ENCODE measurements at regions not wholly inside any gene's neighbourhood (a gene's known extent, or its start where the extent isn't known, plus 50 kb on each side); places are given as distances from the start of the nearest gene placed in this dataset.

GRCh38 chr15:66839506-66840112 lies 137.6 kb downstream of the SMAD6 start:
- H4K5ac ChIP-seq (ENCODE audit: insufficient read length, low read depth, low read length): no peak overlapping the region
- peaks cover 7 to 36% (median 29%) of the 10 kb centered on the region in 4 experiments for H3K27me3 ChIP-seq (replicated peaks in 1 of 4; ENCODE audit: control insufficient read depth in 3 of 4, extremely low read depth in 1 of 4, insufficient read depth in 3 of 4, low read length in 3 of 4)
- H3K9me3 ChIP-seq (ENCODE audit: insufficient read depth in 2 of 2, low read depth in 1 of 2, low read length in 1 of 2): no peaks in the 10 kb centered on the region; a peak in 1 of 4 replicates
- ChIA-PET CTCF (ENCODE audit: partially characterized antibody) (interaction anchor here (0.7 to 9.6 kb wide), 11 partner anchors 9 to 317 kb away, joined by 3 to 147 read pairs (median 5); no protein-coding TSS in a partner anchor), POLR2A (ENCODE audit: partially characterized antibody) (interaction anchor here (1.1 kb wide), 1 partner anchor 11 kb away, joined by 3 read pairs; no protein-coding TSS in a partner anchor)
- H2AFZ ChIP-seq (ENCODE audit: low read length): no peak overlapping the region; the same call in 1 of the 2 replicates
- DNase-seq (ENCODE audit: low read depth in 1 of 2, low spot score in 2 of 2): no peak
- no peak overlapping the region for H3K4me3 ChIP-seq (ENCODE audit: extremely low read depth in 1 of 4, insufficient read depth in 2 of 4, low read depth in 3 of 4, low read length in 4 of 4)
- no peak overlapping the region for H2BK120ac ChIP-seq (replicated peaks; ENCODE audit: low read depth, low read length)
- no peak for FAIRE-seq
- H3K27ac ChIP-seq (ENCODE audit: low read depth, low read length): no peak overlapping the region
- no peak overlapping the region for H2BK15ac ChIP-seq (ENCODE audit: low read length)
- no peak overlapping the region for H4K8ac ChIP-seq (ENCODE audit: extremely low read depth, insufficient read depth, low read length)
- no peak overlapping the region for H3K14ac ChIP-seq (ENCODE audit: insufficient read length)
- H3K23ac ChIP-seq (ENCODE audit: insufficient read length): no peak overlapping the region
- no peak overlapping the region for H3K56ac ChIP-seq (replicated peaks; ENCODE audit: insufficient read length, low read depth, low read length)
- H3K79me2 ChIP-seq (ENCODE audit: control insufficient read depth in 1 of 2, insufficient read depth in 2 of 2, low read length in 2 of 2): no peaks in the 10 kb centered on the region; a peak in 1 of 4 replicates
- no peak overlapping the region for H3K9ac ChIP-seq (replicated peaks in 1 of 4; ENCODE audit: extremely low read depth in 1 of 4, low read depth in 3 of 4, low read length in 3 of 4)
- H3K36me3 ChIP-seq (ENCODE audit: control insufficient read depth in 2 of 4, insufficient read depth in 4 of 4, low read length in 3 of 4): no peaks in the 10 kb centered on the region
- H2BK20ac ChIP-seq (ENCODE audit: low read length): no peak overlapping the region
- no peak overlapping the region for H3K18ac ChIP-seq (ENCODE audit: extremely low read depth, low read length)
- no peak overlapping the region for H3K4ac ChIP-seq (replicated peaks; ENCODE audit: insufficient read length, low read depth, low read length)
- H3K4me1 ChIP-seq (replicated peaks in 1 of 4; ENCODE audit: control insufficient read depth in 3 of 4, insufficient read depth in 4 of 4, low read length in 3 of 4): peaks cover 7 to 12% (median 10%) of the 10 kb centered on the region in 4 experiments
- H3K4me2 ChIP-seq (ENCODE audit: insufficient read depth in 1 of 2, low read depth in 2 of 2, low read length in 2 of 2): no peak overlapping the region
- H3K79me1 ChIP-seq (ENCODE audit: low read depth, low read length): no peaks in the 10 kb centered on the region
- no peak overlapping the region for H2AK5ac ChIP-seq (ENCODE audit: low read depth, low read length)
- TF ChIP-seq TCF12 (IDR thresholded peaks at IDR 0.05; ENCODE audit: low read depth, low read length): no peak
- TF ChIP-seq SP2 (IDR thresholded peaks at IDR 0.05; ENCODE audit: low read length): no peak
- no peak for TF ChIP-seq EGR1 (IDR thresholded peaks at IDR 0.05; ENCODE audit: borderline replicate concordance, low read depth, low read length)
- TF ChIP-seq RNF2 (IDR thresholded peaks at IDR 0.05; ENCODE audit: borderline replicate concordance, low read depth, low read length, missing control alignments, poor library complexity, severe bottlenecking): no peak
- TF ChIP-seq JUN (IDR thresholded peaks at IDR 0.05; ENCODE audit: low read depth, low read length): no peak
- 88% methylated on average over 4 of the region's 4 CpGs; no CpG with 5 or more reads in 1 of the 2 experiments for WGBS, 2 experiments (ENCODE audit: extremely low coverage in 1 of 2, insufficient coverage in 1 of 2, insufficient read length in 1 of 2, insufficient replicate concordance in 2 of 2, low coverage in 1 of 2, low lambda C conversion rate in 2 of 2, missing lambda C conversion rate in 1 of 2)
- no peak overlapping the region for H2BK5ac ChIP-seq (ENCODE audit: low read depth, low read length)
- no peak overlapping the region for H4K91ac ChIP-seq (replicated peaks; ENCODE audit: insufficient read length, low read length)
- no peaks in the 10 kb centered on the region; the same call in 1 of the 2 replicates for H3K23me2 ChIP-seq (ENCODE audit: low read depth, low read length)
- no peaks in the 10 kb centered on the region for H4K20me1 ChIP-seq (replicated peaks in 1 of 2; ENCODE audit: control insufficient read depth in 1 of 2, insufficient read depth in 2 of 2, low read length in 2 of 2)
- no peak overlapping the region; the same call in 1 of the 2 replicates for H2BK12ac ChIP-seq (ENCODE audit: low read depth, low read length)
